Stimulated activated CD8-positive, alpha-beta memory T cell treated with anti-CD3 and anti-CD28 coated beads, Interleukin-7, amount 100 ng/mL, for 1 hour (primary cell): ENCODE measurements at regions not wholly inside any gene's neighbourhood (a gene's known extent, or its start where the extent isn't known, plus 50 kb on each side); places are given as distances from the start of the nearest gene placed in this dataset.

Source experiments
- DNase-seq, 2 donors: peaks; one replicate each; pipeline ENCODE4 v3.0.0-alpha.2; 2020; ENCODE audit warnings: low read depth in 2 of 2

DNA sequence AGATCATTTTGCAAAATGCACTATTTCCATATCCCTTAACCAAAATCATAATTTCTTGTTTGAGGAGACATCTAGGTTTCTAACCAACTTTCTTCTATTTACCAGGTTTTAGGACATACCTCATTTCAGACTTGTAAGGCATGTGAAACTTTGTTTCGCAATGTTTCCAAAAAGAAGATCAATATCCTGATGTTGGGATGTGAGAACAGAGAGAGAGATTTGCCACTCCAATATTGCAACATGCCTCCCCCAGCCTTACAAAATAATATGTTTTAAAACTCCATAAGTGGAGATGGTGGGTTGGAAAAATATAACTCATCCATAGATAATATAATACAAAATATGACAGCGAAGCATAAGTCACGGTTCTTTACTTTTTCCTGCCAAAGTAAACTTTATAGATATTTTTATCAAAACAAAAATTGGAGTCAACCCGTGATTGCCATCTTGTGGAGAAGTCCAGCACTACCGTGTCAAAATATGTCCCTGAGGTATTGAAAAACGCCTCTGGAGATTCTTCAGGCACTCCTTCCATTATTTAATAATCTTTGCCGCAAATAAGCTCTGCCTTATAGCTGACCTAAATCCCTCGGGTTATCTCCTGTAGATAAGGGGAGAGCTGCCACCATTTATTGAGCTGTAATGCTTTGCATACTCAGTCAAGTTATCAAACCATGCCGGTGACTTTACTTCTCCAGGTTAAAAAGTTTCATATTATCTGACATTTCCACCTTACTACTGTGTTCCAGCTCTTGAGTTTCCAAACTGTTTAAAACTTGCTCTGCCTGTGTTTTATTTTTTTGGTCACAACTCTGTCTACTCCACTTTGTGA lies 534.2 kb downstream of the HACE1 start:
- DNase-seq, result no peak

DNA sequence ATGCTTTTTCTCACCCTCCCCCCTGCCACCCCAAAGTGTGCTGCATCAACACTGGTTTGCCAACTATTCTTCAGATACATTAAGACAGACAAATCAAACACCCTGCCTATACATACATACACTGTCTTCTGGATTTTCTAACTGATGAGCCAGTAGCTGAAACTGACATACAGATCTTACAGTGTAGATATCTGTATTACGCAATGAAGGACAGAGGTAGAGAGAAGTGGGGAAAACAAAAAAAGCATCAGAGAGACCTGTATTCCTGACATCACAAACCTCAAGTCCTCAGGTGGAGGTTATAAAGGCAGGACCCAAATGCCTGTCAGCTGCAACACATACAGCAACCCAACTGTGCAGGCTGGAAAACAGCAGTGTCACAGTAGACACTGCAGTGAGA lies 535.4 kb downstream of the HACE1 start:
- no peak for DNase-seq

DNA sequence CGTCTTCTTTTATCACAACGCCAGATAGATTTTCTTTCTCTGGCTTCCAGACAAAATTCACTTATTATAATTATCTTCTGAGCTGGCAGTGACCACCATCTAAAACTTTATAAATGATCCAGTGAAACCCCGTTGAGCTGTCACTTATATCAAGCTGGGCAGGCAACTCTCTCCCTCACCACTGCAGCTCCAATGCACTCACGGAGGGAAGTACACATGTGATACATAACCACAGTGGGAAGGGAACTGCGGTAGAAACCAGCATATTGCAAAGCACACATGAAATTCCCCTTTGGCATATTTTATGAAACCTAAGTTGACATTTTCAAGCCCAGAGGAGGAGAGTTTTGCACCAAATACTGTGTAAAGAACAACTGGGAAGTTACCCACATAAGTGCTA lies 536.9 kb downstream of the HACE1 start:
- DNase-seq, result no peak

DNA sequence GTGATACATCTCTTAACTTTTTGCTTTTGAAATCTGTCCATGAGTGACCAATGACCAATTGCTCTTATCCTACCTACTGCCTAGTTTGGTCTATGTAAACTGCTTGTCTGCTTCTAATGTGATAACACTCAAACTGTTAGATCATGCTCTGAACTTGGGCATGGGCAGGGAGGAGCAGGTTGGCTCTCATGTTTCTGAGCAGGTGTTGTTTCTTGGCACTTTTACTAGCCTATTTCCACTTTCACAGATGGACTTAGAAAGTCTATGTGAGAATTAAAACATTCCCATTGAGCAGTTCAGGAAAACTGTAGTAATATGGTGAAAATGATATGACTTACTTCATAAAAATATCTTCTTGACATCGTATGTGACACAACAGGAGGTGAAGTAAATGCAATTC lies 538.4 kb downstream of the HACE1 start:
- DNase-seq, result no peak

DNA sequence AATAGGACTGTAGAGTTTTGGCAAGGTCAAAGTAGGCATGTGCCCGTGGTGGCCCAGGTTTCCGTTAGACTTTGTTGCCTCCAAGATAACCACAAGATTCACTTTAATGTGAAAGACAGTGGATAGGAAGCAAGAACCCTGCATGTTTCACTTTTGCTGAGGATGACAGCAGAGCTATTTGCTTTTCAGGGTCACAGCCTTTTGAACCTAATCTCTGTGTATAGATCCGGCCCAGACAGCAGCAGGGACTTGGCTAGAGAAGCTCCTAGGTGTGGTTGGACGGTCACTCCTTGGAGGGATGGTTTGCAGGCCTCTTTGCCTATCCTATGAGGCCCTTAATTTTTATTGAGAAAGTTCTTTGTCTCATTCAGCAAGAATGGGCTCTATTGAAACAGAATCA lies 538.8 kb downstream of the HACE1 start:
- no peak for DNase-seq

DNA sequence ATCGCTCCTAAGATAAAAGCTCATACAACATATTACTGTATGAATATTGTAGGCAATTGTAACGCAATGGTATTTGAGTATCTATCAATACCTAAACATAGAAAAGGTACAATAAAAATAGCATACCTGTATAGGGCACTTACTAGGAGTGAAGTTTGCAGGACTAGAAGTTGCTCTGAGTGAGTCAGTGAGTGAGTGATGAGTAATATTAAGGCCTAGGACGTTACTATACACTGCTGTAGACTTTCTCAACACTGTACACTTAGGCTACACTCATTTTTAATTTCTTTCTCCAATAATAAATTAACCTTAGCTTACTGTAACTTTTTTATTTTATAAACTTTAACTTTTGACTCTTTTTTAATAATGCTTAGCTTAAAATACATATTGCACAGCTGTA lies 546.9 kb downstream of the HACE1 start:
- no peak for DNase-seq

DNA sequence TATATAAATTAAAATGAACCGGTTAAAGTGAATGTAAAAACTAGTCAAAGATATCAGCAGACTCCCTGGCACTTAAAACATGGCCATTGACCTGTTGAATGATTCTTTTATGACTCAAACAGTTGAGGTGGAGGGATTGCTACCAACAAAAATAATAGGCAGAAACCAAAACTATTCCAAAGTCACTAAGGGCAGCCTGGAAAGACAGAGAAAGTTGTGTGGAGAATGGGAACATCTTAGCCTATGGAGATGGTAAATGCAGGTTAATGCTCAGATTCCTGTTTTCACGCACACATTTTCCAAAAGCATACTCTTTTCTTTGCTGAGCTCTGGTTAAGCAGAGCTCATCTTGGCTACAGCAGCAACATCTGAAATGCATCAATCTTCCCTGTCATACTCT lies 553.5 kb downstream of the HACE1 start:
- DNase-seq, result no peak

DNA sequence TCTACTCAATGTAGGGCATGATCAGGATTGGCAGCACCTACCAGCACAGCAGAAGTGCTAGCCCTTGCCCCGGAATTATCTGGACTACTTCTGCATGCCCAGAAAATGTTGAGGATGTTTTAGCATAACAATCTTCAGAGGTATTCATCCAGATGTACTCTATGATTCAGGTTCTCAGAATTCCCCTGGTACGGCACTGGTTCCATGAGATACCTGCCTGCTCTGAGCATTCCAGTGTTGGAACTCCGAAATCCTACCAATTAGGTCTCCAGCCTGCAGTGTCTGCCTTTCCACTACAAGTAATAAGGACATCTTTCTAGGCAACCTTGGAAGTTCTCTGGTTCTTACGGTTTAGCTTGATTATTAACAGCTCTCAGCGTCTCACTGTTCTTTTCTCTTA lies 554.5 kb downstream of the HACE1 start:
- DNase-seq, result no peak

DNA sequence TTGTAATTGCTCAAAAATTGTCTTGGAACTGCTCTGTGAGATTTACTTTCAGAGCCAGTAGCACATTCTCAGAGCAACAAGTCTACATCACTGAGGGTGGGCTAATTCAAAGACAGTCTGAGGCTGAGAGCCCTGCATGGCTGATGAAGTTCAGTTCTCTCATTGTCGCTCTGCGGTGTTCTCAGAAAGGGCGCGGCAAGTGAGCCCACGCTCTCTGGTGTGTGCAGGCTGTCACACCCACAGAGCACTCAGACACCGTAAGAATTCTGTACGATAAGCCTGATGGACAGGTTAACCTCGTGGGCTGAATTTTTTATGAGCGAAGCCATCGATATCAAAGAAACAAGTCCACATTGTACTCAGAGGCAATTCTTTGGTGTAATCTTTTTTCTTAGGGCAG lies 557.8 kb downstream of the HACE1 start:
- no peak for DNase-seq

DNA sequence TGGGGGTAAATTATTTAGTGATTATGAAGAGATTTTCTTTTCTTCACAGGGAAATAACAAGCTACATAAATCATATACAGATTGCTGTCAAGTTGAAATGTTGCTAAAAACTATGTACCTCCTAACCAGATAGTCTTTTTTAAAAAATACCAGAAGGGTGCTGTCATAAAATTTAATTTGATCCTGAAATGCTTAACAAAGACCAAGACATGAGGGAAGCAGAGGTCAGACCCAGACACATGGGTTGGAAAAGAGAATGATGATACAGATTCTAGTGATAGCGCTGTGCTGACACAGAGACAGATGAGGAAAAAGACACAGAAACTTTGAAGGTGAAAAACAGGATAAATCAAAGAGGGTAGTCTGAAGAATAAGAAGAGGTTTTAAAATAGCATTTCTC lies 573.1 kb downstream of the HACE1 start:
- no peak for DNase-seq

DNA sequence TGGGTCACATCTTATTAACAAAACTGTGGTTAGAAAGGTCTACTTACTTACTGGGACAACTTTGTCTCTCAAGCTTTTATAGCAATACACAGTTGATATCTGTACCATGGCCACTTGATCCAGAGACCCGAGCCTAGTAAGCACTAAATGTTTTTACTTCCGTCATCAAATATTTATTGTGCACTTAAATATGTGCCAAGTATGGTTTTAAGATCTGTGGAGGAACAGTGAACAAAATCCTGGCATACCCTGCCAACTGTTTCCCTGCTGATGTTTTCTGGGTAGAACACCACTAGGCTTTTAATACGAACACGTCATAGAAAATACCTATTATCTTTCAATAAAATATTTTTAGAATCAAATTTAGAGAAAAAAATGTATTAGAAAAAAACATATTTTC lies 574.8 kb downstream of the HACE1 start:
- no peak for DNase-seq

DNA sequence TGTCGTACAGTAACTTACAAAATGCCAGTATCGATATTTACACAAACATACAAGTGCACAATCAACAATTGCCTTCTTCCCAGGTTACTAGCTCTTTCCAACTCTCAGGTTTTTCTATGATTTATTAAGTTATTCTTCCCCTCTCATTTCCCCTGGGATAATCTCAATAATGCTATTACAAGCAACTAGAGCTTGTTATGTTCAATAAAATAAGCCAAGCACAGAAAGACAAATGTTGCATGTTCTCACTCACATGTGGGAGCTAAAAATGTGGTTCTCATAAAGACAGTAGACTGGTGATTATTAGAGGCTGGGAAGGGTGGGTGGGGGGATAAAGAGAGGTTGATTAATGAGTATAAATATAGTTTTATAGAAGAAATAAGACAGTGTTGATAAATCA lies 577.1 kb downstream of the HACE1 start:
- no peak for DNase-seq

DNA sequence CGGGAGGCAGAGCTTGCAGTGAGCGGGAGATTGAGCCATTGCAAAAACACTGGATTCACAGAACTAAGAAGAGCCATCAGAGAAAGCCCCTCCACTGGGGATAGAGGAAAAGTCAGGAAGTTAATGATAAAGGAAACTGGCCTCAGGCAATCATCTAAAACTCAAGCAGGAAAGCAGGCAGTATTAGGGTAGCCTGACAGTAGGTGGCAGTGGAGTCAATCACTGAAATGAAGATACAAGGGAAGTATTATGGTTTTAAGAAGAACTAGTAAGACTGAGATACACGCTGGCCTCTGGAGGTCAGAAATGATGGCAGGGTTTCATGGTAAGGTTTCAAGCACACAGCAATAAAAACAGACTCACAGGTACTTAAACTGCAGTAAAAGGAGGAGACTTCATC lies 578.3 kb downstream of the HACE1 start:
- no peak for DNase-seq

DNA sequence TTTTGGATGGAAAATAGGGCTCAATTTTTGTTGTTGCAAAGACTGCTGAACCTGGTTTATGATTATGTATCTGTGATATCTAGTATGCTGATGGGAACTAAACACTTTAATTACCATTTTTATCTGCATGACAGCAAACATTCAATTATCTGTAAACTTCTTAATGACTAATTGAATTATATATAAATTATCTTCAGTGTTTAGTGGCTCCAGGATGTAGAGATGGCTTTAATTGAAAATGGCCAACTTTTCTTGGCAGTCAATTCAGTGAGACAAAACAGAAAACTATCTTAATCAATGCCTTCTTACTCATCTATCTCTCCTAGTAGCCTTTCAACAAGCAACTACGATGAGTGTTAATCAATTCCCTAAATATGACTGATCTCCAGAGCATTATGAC lies 591.3 kb downstream of the HACE1 start:
- no peak for DNase-seq

DNA sequence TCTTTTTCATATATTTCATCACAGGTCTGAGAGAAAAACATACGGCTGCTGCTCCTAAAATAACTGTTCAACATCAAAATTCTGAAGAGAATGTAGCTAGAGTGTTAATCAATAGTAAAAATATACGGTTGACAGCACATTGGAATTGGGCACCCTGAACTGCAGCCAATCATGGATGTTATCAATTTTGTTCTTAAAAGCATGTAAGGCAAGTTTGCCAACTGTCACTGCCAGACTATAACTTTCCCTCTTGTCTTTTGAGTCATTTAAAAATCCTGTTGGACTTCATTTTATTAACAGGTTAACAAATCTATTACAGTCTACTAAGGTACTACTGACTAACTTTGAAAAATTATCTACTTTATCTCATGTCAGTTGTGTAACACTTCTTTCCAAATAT lies 592.8 kb downstream of the HACE1 start:
- no peak for DNase-seq

DNA sequence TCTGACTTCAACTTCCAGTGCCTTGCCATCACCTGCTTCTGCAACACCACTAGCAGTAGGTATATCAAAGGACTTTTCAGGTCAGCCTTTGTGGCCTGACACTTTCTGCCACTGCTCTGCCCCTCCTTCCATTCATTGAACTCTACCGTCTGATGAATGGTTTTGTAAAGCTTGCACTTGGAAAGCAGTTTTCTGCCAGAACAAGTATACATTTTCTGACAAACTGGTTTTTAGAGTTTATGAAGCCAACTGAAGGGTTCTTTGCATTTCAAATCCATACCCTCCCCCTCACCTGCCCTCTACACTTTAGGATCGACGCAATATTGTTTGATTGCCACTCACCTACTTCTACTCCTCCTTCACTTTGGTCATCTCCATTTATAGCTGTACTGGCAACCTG lies 603.1 kb downstream of the HACE1 start:
- no peak for DNase-seq

DNA sequence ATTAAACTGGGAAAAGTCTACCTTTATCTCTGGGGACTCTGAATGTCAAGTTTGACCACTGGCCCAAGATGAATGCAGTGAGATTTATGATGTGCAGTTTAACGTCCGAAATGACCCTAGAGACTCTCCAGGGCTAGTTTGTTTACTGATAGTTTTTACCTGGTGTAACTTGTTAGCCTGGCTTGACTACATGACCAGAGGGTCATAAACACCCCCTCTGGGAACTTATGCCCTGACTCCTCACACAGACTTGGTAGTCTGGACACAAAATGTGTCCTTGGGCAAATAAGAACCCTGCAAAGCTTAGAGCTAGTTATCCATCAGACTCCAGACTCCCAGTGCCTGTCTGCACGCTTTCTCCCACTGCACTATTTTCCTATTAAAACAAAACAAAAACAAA lies 606.5 kb downstream of the HACE1 start:
- DNase-seq, result no peak

DNA sequence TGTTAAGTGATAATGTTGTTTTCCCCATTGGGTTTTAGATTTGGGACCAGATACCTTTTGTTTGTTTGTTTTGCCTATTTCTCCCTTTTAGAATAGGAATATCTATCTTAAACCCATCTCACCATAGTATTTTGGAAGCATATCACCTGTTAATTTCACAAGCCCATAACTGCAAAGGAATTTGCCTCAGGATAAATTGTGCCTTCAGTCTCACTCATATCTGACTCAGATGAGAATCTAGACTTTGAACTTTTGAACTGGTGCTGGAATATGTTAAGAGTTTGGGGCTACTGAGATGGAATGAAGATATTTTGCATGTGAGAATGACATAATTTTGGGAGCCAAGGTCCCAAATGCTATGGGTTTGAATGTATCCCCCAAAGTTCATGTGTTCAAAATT lies 607.4 kb downstream of the HACE1 start:
- no peak for DNase-seq

DNA sequence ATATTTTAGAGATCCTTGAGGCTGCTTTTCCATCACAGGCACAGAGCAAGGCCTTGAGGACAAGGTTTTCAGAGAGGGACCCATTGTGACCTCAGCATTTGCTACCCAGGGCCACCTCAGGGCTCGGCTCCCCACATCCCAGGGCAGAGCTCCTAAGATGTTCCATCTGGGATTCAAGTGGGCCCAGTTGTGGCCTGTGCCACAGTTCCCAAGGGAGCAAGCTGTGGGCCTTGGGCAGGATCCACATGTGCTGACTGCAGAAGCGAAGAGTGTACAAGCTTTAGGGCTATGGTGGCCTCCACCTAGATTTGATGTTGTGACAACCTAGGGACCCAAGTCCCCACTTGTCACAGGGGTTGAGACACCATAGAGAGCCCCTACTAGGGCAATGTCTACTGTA lies 608.1 kb downstream of the HACE1 start:
- DNase-seq, result no peak

DNA sequence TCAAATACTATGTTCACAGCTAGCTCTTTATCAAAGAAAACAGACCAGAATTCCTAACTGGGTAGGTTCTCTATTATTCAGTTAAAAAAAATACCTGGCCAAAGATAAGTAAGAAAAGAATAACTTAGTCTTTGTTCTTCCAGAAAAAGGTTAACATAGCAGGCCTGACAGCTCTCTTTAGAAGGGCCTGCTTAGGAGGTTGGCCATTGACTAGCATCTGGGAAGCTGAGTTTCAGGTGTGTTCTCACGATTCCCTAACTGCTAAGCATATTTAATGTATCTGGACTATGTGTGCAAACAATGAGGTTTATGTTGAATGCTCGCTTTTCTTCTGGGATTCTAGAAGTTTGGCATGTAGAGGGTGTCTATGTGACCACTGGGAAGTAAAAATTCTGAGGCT lies 618.9 kb downstream of the HACE1 start:
- no peak for DNase-seq

DNA sequence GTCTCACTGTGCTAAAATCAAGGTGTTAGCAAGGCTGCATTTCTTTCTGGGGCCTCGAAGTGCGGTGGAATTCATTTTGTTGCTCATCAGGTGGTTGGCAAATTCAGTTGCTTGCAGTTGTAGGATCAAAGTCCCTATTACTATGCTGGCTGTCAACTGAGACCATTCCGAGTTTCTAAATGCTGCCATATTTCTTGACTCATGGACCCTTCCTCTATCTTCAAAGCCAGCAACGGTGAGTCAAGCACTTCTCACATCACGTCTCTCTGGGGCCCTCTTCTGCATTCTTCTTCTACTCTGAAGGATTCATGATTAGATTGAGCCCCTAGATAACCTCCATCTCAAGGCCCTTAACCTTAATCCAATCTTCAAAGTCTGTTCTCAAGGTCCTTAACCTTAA lies 619.7 kb downstream of the HACE1 start:
- DNase-seq, result no peak

DNA sequence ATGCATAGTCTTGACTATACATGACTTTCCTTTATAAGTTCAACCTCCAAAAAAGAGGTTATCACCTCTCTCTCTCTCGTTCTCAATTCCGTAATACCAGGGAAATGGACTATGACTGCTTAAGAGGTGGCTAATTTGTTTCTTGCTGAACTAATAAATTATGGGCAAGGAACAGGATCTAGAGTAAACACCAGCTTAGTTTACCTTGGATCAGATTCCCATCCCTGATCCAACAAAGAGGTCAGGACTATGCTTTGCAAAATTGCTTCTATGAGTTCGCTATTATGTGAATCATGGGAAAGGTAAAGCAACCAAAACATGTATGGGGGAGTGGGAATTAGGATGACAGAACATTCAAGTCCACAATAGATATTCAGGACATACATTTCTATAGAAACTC lies 630.7 kb downstream of the HACE1 start:
- DNase-seq, result no peak

DNA sequence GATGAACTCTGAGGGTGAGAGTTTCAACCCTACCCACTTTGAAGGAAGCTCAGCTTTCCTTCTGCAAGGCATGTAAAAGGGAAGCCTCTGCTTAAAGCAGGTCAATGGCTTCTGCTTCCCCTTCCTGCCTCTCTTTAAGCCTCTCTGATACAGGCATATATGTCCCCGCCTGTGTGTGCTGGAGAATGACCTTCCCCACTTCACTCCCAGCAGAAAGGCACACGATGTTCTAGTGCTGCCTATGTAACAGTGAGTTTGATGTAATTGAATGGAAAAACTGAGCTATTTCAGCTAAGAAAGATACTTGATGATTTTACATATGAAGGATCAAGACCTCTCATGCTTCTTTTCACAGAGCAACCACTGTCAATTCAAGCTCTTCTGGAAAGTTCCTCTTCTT lies 632.2 kb downstream of the HACE1 start:
- DNase-seq, result no peak

DNA sequence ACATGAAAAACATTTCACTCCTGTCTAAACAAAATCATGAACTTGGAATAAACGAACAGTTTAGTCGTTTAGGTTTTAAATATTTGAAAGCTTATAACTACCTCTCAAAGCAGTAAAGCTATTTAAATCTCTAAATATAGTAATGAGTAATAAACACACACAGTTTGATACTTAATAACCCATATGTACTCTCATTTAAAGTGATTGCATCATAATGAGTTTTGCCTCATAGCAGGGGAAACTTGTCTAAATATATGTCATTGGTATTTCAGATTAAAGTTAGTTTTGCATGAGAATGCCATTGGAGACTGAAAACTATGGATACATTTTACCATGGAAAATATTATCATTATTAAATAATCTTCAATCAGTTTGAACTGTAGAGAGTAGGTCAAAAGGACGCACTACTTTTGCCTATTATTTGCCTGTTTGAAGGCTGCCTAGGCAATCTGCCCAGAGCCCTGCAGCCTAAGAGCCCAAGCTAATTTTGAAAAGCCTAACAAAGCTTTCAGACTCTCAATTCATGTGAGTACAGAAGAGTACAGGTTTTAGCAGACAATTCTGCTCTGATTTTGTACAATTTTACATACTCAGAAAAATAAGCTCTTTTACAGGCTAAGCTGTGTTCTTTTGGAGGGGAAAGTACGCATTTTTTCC lies 632.8 kb downstream of the HACE1 start:
- DNase-seq, result no peak
